HCT116 (cell line): ENCODE measurements at regions not wholly inside any gene's neighbourhood (a gene's known extent, or its start where the extent isn't known, plus 50 kb on each side); places are given as distances from the start of the nearest gene placed in this dataset.

Source experiments
- ATAC-seq: fragments of 200-7000 bp; cut with Tn5 transposase; 2 replicates; pipeline ENCODE4 v1.9.1; 2020; ENCODE audit warnings: mild to moderate bottlenecking, moderate library complexity
- BruUV-seq: library from RNA; stranded (reverse); fragments of 400-500 nt; replicated peaks from 2 replicates; lab custom pipeline; 2021; lab: Mats Ljungman, UMichigan
- CTCF ChIA-PET: fragments of 300-600 bp; sonication (Branson Sonifier 250); formaldehyde crosslinking; loops from one replicate; lab custom pipeline; 2021; ENCODE audit warnings: antibody characterized with exemption; lab: Charles Lee
- POLR2A ChIA-PET: fragments of 300-600, 350-600 bp; sonication (Branson Sonifier 250); formaldehyde crosslinking; loops from one replicate; lab custom pipeline; 2021; ENCODE audit warnings: antibody characterized with exemption; lab: Charles Lee
- RAD21 ChIA-PET, 2 experiments: fragments of 300-600 bp; sonication (Branson Sonifier 250); formaldehyde crosslinking; loops; one replicate each; lab custom pipeline; 2023; ENCODE audit warnings: low total read pairs in 2 of 2; ENCODE audit not compliant: uncharacterized antibody in 2 of 2, unreplicated experiment in 2 of 2, low non-redundant PET in 1 of 2; lab: Charles Lee
- DNase-seq: peaks from one replicate; pipeline ENCODE4 v3.0.0-alpha.2; 2010; ENCODE audit warnings: low read depth, low spot score
- H2AFZ ChIP-seq: fragments of 200-600 bp; shearing (Covaris generic), sonication (generic); 2 replicates; pipeline ENCODE4 v1.6.1; 2017; ENCODE audit warnings: low read depth, mixed run types, mixed read lengths, antibody characterized with exemption, low read length; ENCODE audit not compliant: poor library complexity, severe bottlenecking
- H3K27ac ChIP-seq: 2 replicates; pipeline ENCODE4 v1.5.1; 2012; ENCODE audit warnings: low read depth, low read length
- H3K27me3 ChIP-seq: fragments of 200-600 bp; sonication (generic); 2 replicates; pipeline ENCODE4 v1.6.1; 2016; ENCODE audit warnings: mixed run types, low read length, mixed read lengths; ENCODE audit not compliant: insufficient read depth
- H3K36me3 ChIP-seq, 2 experiments: fragments of 200-500 bp in 1 of 2; fragments of 200-600 bp in 1 of 2; sonication (Bioruptor generic) in 1 of 2; sonication (generic) in 1 of 2; 2 replicates each; pipeline versions ENCODE4 v1.5.1 to v1.6.1; 2014 to 2016; ENCODE audit warnings: low read length in 2 of 2, inconsistent platforms in 1 of 2, mixed read lengths in 1 of 2, mixed run types in 1 of 2; ENCODE audit not compliant: insufficient read depth in 2 of 2, control insufficient read depth in 1 of 2
- H3K4me1 ChIP-seq, 2 experiments: fragments of 200-600 bp in 1 of 2; sonication (generic) in 1 of 2; 2 replicates each; pipeline versions ENCODE4 v1.5.1 to v1.6.1; 2012 to 2017; ENCODE audit warnings: low read length in 2 of 2, inconsistent platforms in 1 of 2, mild to moderate bottlenecking in 1 of 2, mixed read lengths in 1 of 2, mixed run types in 1 of 2, moderate library complexity in 1 of 2; ENCODE audit not compliant: insufficient read depth in 2 of 2, control insufficient read depth in 1 of 2
- H3K4me2 ChIP-seq: fragments of 200-600 bp; sonication (generic); 2 replicates; pipeline ENCODE4 v1.6.1; 2017; ENCODE audit warnings: mixed run types, low read length, mixed read lengths
- H3K4me3 ChIP-seq, 2 experiments: fragments of 200-600 bp in 1 of 2; sonication (generic) in 1 of 2; replicated peaks in 1 of 2; 2 replicates each; pipeline ENCODE4 v1.5.1; 2011 to 2016; ENCODE audit warnings: low read length in 2 of 2, control low read depth in 1 of 2, low read depth in 1 of 2, mild to moderate bottlenecking in 1 of 2, mixed read lengths in 1 of 2, mixed run types in 1 of 2
- H3K79me2 ChIP-seq: fragments of 200-600 bp; sonication (generic); 2 replicates; pipeline ENCODE4 v1.6.1; 2017; ENCODE audit warnings: mild to moderate bottlenecking, mixed run types, low read length, moderate library complexity, mixed read lengths; ENCODE audit not compliant: insufficient read depth
- H3K9ac ChIP-seq: fragments of 200-600 bp; sonication (generic); 2 replicates; pipeline ENCODE4 v1.6.1; 2016; ENCODE audit warnings: low read length, mixed read lengths
- H3K9me2 ChIP-seq: fragments of 200-600 bp; sonication (generic), shearing (Covaris generic); 2 replicates; pipeline ENCODE4 v1.6.1; 2017; ENCODE audit warnings: mixed run types, mild to moderate bottlenecking, moderate library complexity; ENCODE audit not compliant: insufficient read depth
- H3K9me3 ChIP-seq, 2 experiments: fragments of 200-500 bp in 1 of 2; fragments of 200-600 bp in 1 of 2; sonication (Bioruptor generic) in 1 of 2; sonication (generic) in 1 of 2; 2 replicates each; pipeline ENCODE4 v1.6.1; 2014 to 2017; ENCODE audit warnings: low read length in 2 of 2, mixed read lengths in 2 of 2, inconsistent platforms in 1 of 2, low read depth in 1 of 2, mild to moderate bottlenecking in 1 of 2, mixed run types in 1 of 2, moderate library complexity in 1 of 2; ENCODE audit not compliant: control insufficient read depth in 1 of 2, insufficient read depth in 1 of 2
- H4K20me1 ChIP-seq: fragments of 200-600 bp; sonication (generic), shearing (Covaris generic); 2 replicates; pipeline ENCODE4 v1.6.1; 2017; ENCODE audit warnings: mixed run types, mild to moderate bottlenecking, moderate library complexity; ENCODE audit not compliant: insufficient read depth
- CTCF ChIP-seq, 3 experiments: fragments of 200-600 bp in 1 of 3; sonication (generic) in 1 of 3; IDR thresholded peaks in 2 of 3; conservative IDR thresholded peaks in 1 of 3; 2 replicates each; pipeline ENCODE4 v1.5.1; 2012 to 2017; ENCODE audit warnings: low read depth in 2 of 3, low read length in 2 of 3, antibody characterized with exemption in 1 of 3, borderline replicate concordance in 1 of 3, control low read depth in 1 of 3, mild to moderate bottlenecking in 1 of 3, mixed read lengths in 1 of 3, mixed run types in 1 of 3, moderate library complexity in 1 of 3; ENCODE audit not compliant: insufficient read depth in 1 of 3
- EZH2phosphoT487 ChIP-seq: fragments of 200-600 bp; IDR thresholded peaks from 2 replicates; pipeline ENCODE4 v1.6.1; 2018; ENCODE audit warnings: antibody characterized with exemption, borderline replicate concordance
- JUND ChIP-seq: IDR thresholded peaks from 2 replicates; pipeline ENCODE4 v1.6.1; 2012
- POLR2A ChIP-seq: IDR thresholded peaks from 2 replicates; pipeline ENCODE4 v1.7.0; 2011; ENCODE audit warnings: borderline replicate concordance; ENCODE audit not compliant: insufficient read depth, insufficient read length; ENCODE audit errors: extremely low read depth
- POLR2AphosphoS5 ChIP-seq: IDR thresholded peaks from 2 replicates; pipeline ENCODE4 v1.6.1; 2011; ENCODE audit warnings: mild to moderate bottlenecking, low read depth, low read length, moderate library complexity
- RAD21 ChIP-seq: IDR thresholded peaks from 2 replicates; pipeline ENCODE4 v1.6.1; 2012; ENCODE audit warnings: low read depth, mild to moderate bottlenecking
- REST ChIP-seq: IDR thresholded peaks from 2 replicates; pipeline ENCODE4 v1.6.1; 2012; ENCODE audit warnings: low read depth
- SIN3A ChIP-seq: IDR thresholded peaks from 2 replicates; pipeline ENCODE4 v1.6.1; 2012; ENCODE audit warnings: low read depth
- TCF7L2 ChIP-seq: IDR thresholded peaks from 2 replicates; pipeline ENCODE4 v1.7.0; 2011; ENCODE audit warnings: borderline replicate concordance, inconsistent platforms; ENCODE audit not compliant: insufficient read depth, insufficient read length; ENCODE audit errors: extremely low read depth
- YY1 ChIP-seq: IDR thresholded peaks from 2 replicates; pipeline ENCODE4 v1.6.1; 2011; ENCODE audit warnings: low read length, low read depth, moderate library complexity, mild to moderate bottlenecking; ENCODE audit not compliant: insufficient replicate concordance; ENCODE audit errors: extremely low read depth
- ZFX ChIP-seq: fragments of 450-650 bp; IDR thresholded peaks from 2 replicates; pipeline ENCODE4 v1.6.1; 2017
- ZNF274 ChIP-seq: fragments of 200-500 bp; sonication (Bioruptor generic); IDR thresholded peaks from 2 replicates; pipeline ENCODE4 v1.6.1; 2014; ENCODE audit warnings: mild to moderate bottlenecking, low read depth, low read length, inconsistent platforms
- intact Hi-C: fragments of 100-400 bp; cut with micrococcal nuclease; formaldehyde crosslinking; loops from 2 replicates; pipeline ENCODE4 v1.10.0; 2022
- TF ChIP-seq, protein P1 (sequence below): IDR thresholded peaks from 2 replicates; pipeline ENCODE4 v1.6.1; 2012

GRCh38 chr18:56306797-56307196 is 331.6 kb downstream of the TXNL1 start:
- no peak for ATAC-seq
- TF ChIP-seq JUND (no peak), POLR2A (no peak), EZH2phosphoT487 (no peak), ZFX (no peak), ZNF274 (no peak), TCF7L2 (no peak), RAD21 (no peak), CTCF (IDR thresholded peaks at IDR 0.05 in 2 of 3, conservative IDR thresholded peaks at IDR 0.05 in 1 of 3; ENCODE audit: borderline replicate concordance in 1 of 3, insufficient read depth in 1 of 3, low read depth in 2 of 3, low read length in 2 of 3) (no peak), REST (no peak), SIN3A (no peak), POLR2AphosphoS5 (no peak), YY1 (no peak)
- TF ChIP-seq, protein P1, sequence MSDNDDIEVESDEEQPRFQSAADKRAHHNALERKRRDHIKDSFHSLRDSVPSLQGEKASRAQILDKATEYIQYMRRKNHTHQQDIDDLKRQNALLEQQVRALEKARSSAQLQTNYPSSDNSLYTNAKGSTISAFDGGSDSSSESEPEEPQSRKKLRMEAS = no peak
- TF ChIP-seq, all 23 proteins: peak for 0
- ChIA-PET POLR2A (no interaction called here), CTCF (no interaction called here), RAD21 (no interaction called here)
- no peak overlapping the region for H2AFZ ChIP-seq
- H3K9me2 ChIP-seq = no peaks in the 10 kb centered on the region
- H3K4me1 ChIP-seq = no peaks in the 10 kb centered on the region
- intact Hi-C loops = no loop called here
- no peak overlapping the region for H3K4me2 ChIP-seq
- BruUV-seq = no TSS peak
- H3K36me3 ChIP-seq = no peaks in the 10 kb centered on the region
- no peaks in the 10 kb centered on the region for H3K27me3 ChIP-seq
- H3K4me3 ChIP-seq = no peak overlapping the region
- DNase-seq = no peak
- H3K9ac ChIP-seq = no peak overlapping the region
- no peaks in the 10 kb centered on the region for H3K79me2 ChIP-seq
- no peak overlapping the region for H3K27ac ChIP-seq
- H4K20me1 ChIP-seq = no peaks in the 10 kb centered on the region
- H3K9me3 ChIP-seq = peaks cover 0 to 7% of the 10 kb centered on the region in 2 experiments; a peak in 1 of 4 replicates
